ENCODE measurements at regions not wholly inside any gene's neighbourhood (a gene's known extent, or its start where the extent isn't known, plus 50 kb on each side); places are given as distances from the start of the nearest gene placed in this dataset.

- ChIA-PET RAD21 (ENCODE audit: low non-redundant PET in 1 of 2, low total read pairs in 2 of 2, uncharacterized antibody in 2 of 2, unreplicated experiment in 2 of 2) (no interaction called here), CTCF (no interaction called here), POLR2A (interaction anchor here (0.5 kb wide), 1 partner anchor 47 kb away, joined by 3 read pairs; no protein-coding TSS in a partner anchor)
- Histone ChIP-seq H2AFZ (ENCODE audit: low read depth, low read length, poor library complexity, severe bottlenecking) (peak overlapping the region; percentile 31), H3K9ac (ENCODE audit: low read length) (no peak overlapping the region), H3K36me3 (ENCODE audit: control insufficient read depth in 1 of 2, insufficient read depth in 2 of 2, low read length in 2 of 2) (no peaks in the 10 kb centered on the region), H3K4me3 (replicated peaks in 1 of 2; ENCODE audit: low read depth in 1 of 2, low read length in 2 of 2) (no peak overlapping the region), H3K79me2 (ENCODE audit: insufficient read depth, low read length) (no peaks in the 10 kb centered on the region), H3K4me2 (ENCODE audit: low read length) (no peak overlapping the region), H4K20me1 (ENCODE audit: insufficient read depth) (no peaks in the 10 kb centered on the region), H3K4me1 (ENCODE audit: control insufficient read depth in 1 of 2, insufficient read depth in 2 of 2, low read length in 2 of 2) (peaks cover 0 to 12% of the 10 kb centered on the region in 2 experiments; a peak in 2 of 4 replicates), H3K9me3 (ENCODE audit: control insufficient read depth in 1 of 2, insufficient read depth in 1 of 2, low read depth in 1 of 2, low read length in 2 of 2) (no peaks in the 10 kb centered on the region), H3K27ac (ENCODE audit: low read depth, low read length) (no peak overlapping the region), H3K27me3 (ENCODE audit: insufficient read depth, low read length) (no peaks in the 10 kb centered on the region), H3K9me2 (ENCODE audit: insufficient read depth) (no peaks in the 10 kb centered on the region)
- intact Hi-C loops (cut with micrococcal nuclease): no loop called here
- no peak for ATAC-seq
- DNase-seq (ENCODE audit: low read depth, low spot score): no peak
- TF ChIP-seq SRF (IDR thresholded peaks at IDR 0.05; ENCODE audit: low read depth) (no peak), TCF7L2 (IDR thresholded peaks at IDR 0.05; ENCODE audit: borderline replicate concordance, extremely low read depth, insufficient read depth, insufficient read length) (no peak), SP1 (IDR thresholded peaks at IDR 0.05; ENCODE audit: low read depth) (no peak), ZBTB33 (IDR thresholded peaks at IDR 0.05; ENCODE audit: extremely low read depth, insufficient replicate concordance, low read length) (no peak), EGR1 (IDR thresholded peaks at IDR 0.05; ENCODE audit: low read depth) (no peak), EZH2 (IDR thresholded peaks at IDR 0.05) (no peak), SIN3A (IDR thresholded peaks at IDR 0.05; ENCODE audit: low read depth) (no peak), ELF1 (IDR thresholded peaks at IDR 0.05; ENCODE audit: borderline replicate concordance, low read depth) (no peak), MAX (IDR thresholded peaks at IDR 0.05) (no peak), REST (IDR thresholded peaks at IDR 0.05; ENCODE audit: low read depth) (no peak), EZH2phosphoT487 (IDR thresholded peaks at IDR 0.05; ENCODE audit: borderline replicate concordance) (no peak), YY1 (IDR thresholded peaks at IDR 0.05; ENCODE audit: extremely low read depth, insufficient replicate concordance, low read depth, low read length) (no peak)
- BruUV-seq (replicated peaks): no TSS peak
Measured at GRCh38 chr13:62702502-62702901, 1286.9 kb upstream of the PCDH20 start.

Measured in HCT116 (cell line).